Rectal smooth muscle tissue (tissue), 1 donor: ENCODE measurements at regions not wholly inside any gene's neighbourhood (a gene's known extent, or its start where the extent isn't known, plus 50 kb on each side); places are given as distances from the start of the nearest gene placed in this dataset.

Source experiments
- H3K27ac ChIP-seq: one replicate; pipeline ENCODE4 v1.7.0; 2013; ENCODE audit warnings: low read depth, low read length, inconsistent platforms
- H3K27me3 ChIP-seq: one replicate; pipeline ENCODE4 v1.7.0; 2013; ENCODE audit warnings: low read length; ENCODE audit not compliant: control insufficient read depth, insufficient read depth
- H3K36me3 ChIP-seq: one replicate; pipeline ENCODE4 v1.7.0; 2013; ENCODE audit warnings: low read length; ENCODE audit not compliant: control insufficient read depth, insufficient read depth
- H3K4me1 ChIP-seq: one replicate; pipeline ENCODE4 v1.7.0; 2013; ENCODE audit warnings: low read length; ENCODE audit not compliant: control insufficient read depth, insufficient read depth
- H3K4me3 ChIP-seq: one replicate; pipeline ENCODE4 v1.7.0; 2013; ENCODE audit warnings: low read length
- H3K9ac ChIP-seq: one replicate; pipeline ENCODE4 v1.7.0; 2013; ENCODE audit warnings: low read length

DNA sequence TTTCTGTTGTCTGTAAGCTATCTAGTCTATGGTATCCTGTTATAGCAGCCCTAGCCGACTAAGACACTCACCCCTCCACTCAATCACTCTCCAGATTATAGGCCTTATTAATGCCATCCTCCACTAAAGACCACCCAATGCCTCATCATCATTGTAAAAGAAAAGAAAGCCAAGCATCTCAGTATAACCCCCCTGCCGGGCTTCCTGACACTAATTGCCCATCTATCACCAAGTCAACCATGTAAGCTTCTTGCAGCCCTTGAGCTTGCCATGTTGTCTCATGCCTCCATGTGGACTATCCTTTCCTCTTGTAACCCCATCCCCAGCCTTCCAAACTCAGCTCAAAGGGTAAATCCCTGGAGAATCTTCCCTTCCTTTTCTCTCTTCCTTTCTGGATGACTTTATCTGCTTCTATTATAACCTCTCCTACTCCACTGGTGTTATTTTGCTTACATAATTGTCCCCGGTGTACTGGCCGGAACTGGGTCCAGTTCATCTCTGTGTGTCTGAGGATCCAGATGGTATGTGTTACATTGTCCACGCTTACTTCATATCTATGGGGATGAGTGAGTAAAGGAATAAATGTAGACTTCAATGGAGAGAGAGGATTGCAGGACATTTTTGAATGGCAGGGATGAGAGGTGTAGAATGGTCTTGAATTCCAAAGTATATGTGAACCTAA, 202.9 kb upstream of the SOX4 start:
- Histone ChIP-seq H3K4me3 (no peak overlapping the region), H3K27me3 (no peaks in the 10 kb centered on the region), H3K36me3 (no peaks in the 10 kb centered on the region), H3K4me1 (no peaks in the 10 kb centered on the region), H3K9ac (no peak overlapping the region), H3K27ac (no peak overlapping the region)

DNA sequence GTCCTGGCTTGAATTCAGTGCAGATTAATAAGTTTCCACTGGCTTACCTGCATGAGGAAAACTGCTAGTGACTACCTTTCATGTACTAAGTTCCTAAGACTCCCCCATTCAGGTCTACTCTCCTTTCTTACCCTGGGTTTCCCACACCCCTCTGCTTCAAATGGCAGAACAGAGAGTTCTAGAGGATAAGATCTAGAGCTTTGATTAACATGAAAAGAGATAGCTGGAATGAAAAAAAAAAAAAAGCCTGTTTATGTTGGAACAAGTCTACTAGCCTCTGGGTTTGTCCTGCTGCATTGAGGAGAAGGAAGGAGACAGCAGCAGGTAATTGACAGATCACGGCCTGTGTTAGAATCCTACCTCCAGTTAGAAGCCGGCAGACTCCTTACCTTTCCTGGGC, 201.4 kb upstream of the SOX4 start:
- Histone ChIP-seq H3K4me3 (no peak overlapping the region), H3K36me3 (no peaks in the 10 kb centered on the region), H3K27me3 (no peaks in the 10 kb centered on the region), H3K9ac (no peak overlapping the region), H3K4me1 (no peaks in the 10 kb centered on the region), H3K27ac (no peak overlapping the region)

DNA sequence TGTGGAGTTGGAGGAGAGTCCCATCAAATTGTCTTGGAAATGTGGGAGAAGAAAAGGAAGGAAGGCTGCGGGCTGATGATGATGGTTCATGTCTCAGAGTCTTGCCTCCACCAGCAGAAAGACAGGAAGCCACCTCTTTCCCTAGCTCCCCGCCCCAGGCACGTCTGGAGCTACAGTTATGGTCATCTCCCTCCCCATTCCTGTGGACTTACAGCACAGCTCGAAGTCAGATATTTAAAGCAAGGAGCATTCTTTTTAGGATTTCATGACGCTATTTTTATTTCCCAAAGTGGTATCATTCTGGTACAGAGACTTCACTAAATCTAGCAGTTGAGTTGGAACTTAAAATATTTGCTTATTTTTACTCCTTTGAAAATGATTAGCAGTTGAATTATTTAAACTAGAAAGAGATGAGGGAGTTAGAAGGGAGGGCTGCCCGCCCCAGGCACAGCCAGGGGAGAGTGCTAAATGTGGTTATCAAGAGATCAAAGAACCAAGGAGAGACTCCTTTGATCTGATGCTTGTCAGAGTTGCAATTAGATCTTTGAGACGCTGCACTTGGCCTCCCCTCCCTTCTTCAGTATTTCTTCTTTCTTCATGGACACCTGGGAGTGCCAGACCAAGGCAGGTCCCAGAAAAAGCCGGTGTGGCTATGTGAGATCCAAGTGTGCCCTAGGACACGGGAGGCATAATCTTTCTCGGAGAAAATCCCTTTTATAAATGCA, 199.9 kb upstream of the SOX4 start:
- Histone ChIP-seq H3K36me3 (no peaks in the 10 kb centered on the region), H3K27ac (no peak overlapping the region), H3K27me3 (no peaks in the 10 kb centered on the region), H3K4me1 (no peaks in the 10 kb centered on the region), H3K9ac (no peak overlapping the region), H3K4me3 (no peak overlapping the region)

DNA sequence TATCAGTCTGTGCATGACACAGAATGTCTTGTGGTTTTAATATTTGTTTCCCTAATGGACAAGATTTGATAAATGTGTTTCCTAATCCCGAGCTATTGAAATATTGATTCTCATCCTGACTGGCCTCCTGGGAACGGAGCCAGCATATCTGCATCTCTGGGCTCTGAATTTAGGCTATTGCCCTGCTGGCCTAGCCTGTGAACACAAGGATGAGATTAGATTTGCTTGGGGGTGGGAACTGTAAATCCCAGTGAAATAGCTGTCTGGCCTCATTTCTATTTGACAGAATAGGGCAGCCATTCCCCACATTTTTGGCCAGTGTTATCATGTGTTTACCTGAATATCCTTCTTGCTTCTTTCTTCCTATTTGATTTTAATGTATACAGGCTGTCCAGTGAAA, 198.4 kb upstream of the SOX4 start:
- H3K27ac ChIP-seq = no peak overlapping the region
- H3K27me3 ChIP-seq = no peaks in the 10 kb centered on the region
- no peaks in the 10 kb centered on the region for H3K36me3 ChIP-seq
- H3K9ac ChIP-seq = no peak overlapping the region
- H3K4me3 ChIP-seq = no peak overlapping the region
- H3K4me1 ChIP-seq = no peaks in the 10 kb centered on the region

DNA sequence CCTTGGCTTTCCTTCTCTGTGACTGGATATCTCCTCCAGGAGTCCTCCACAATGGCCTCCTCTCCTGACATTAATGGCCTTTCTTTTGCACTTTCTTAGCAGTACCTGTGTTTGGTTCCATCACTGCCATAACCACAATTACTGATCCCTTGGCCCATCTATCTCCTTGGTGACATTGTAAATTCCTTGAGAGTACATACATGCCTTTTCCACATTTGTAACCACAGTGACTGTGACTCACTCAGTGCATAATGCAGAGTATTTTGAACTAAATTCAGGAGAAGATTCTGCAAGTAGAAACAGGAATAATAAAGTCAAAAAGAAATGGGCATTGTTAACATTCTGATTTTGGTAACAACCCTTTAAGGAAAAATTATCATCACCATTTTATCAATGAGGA, 197.2 kb upstream of the SOX4 start:
- Histone ChIP-seq H3K4me3 (no peak overlapping the region), H3K27me3 (no peaks in the 10 kb centered on the region), H3K9ac (no peak overlapping the region), H3K27ac (no peak overlapping the region), H3K4me1 (no peaks in the 10 kb centered on the region), H3K36me3 (no peaks in the 10 kb centered on the region)

DNA sequence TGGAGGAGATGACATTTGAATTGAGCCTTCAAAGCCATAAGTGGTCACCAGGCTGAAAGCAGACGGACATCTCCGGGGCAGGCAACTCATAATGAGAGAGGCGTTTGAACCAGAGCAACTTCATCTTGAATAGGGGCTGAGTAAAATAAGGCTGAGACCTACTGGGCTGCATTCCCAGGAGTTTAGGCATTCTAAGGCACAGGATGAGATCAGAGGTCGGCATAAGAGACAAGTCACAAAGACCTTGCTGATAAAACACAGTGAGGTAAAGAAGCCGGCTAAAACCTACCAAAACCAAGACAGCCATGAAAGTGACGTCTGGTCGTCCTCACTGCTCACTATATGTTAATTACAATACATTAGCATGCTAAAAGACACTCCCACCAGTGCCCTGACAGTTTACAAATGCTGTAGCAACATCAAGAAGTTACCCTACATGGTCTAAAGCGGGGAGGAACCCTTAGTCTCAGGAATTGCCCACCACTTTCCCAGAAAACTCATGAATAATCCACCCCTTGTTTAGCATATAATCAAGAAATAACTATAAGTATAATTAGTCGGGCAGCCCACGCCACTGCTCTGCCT, 194.7 kb upstream of the SOX4 start:
- H3K4me3 ChIP-seq = no peak overlapping the region
- H3K36me3 ChIP-seq = no peaks in the 10 kb centered on the region
- H3K27ac ChIP-seq = no peak overlapping the region
- H3K4me1 ChIP-seq = no peaks in the 10 kb centered on the region
- H3K9ac ChIP-seq = no peak overlapping the region
- H3K27me3 ChIP-seq = no peaks in the 10 kb centered on the region

DNA sequence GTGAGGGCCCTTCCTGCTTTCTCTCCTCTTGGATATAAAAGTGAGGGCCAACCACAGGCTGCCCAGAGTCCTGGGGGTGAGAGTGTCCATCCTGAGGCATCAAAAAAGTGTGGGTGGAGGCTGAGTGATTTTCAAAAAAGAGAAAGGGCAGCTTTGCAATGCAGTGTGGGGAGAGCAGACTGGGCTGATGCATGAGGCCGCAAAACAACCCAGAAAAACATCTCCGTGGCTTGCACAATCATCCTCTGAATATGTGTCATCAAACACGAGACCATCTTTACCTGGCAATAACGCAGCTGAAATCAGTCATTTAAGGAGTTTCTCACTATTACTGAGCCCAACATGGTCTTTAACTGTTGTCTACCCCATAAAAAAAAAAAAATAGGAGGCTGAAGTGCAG, 191.2 kb upstream of the SOX4 start:
- no peak overlapping the region for H3K27ac ChIP-seq
- no peak overlapping the region for H3K4me3 ChIP-seq
- H3K9ac ChIP-seq = no peak overlapping the region
- H3K36me3 ChIP-seq = no peaks in the 10 kb centered on the region
- H3K4me1 ChIP-seq = no peaks in the 10 kb centered on the region
- no peaks in the 10 kb centered on the region for H3K27me3 ChIP-seq

DNA sequence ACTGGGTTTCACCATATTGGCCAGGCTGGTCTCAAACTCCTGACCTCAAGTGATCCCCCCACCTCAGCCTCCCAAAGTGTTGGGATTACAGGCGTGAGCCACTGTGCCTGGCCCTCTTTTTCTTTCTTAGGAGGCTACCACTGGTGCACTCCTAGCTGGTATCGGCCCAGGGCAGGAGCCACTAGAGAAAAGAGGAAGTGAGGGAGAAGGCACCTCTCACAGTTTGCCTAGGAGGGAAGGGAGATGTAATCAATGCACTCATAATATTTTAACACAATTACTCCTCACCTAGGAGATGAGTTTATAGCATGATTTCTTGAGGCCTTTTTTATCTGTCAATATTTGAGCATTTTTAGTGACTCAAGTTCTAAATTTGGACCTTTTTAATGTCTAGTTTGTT, 189.0 kb upstream of the SOX4 start:
- H3K27me3 ChIP-seq = no peaks in the 10 kb centered on the region
- H3K36me3 ChIP-seq = no peaks in the 10 kb centered on the region
- no peak overlapping the region for H3K4me3 ChIP-seq
- no peak overlapping the region for H3K27ac ChIP-seq
- H3K4me1 ChIP-seq = no peaks in the 10 kb centered on the region
- no peak overlapping the region for H3K9ac ChIP-seq

DNA sequence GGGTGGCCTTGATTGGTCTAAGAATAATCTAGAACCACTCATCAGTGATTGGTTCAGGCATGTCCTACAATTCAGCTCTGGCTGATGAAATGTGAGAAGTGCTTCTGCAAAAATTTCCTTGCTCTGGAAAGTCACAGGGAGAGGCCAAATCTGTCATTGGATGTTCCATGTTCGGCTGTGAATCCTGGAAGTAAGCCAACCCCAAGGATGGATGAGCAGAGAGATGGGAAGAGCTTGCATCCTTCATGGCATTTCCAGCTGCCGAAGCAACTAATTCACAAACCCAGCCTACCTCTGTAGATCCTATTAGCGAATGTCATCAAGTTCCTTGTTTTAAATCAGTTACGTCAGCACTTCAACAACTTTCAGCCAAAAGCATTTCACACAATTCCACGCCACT, 187.2 kb upstream of the SOX4 start:
- no peaks in the 10 kb centered on the region for H3K27me3 ChIP-seq
- H3K4me3 ChIP-seq = no peak overlapping the region
- H3K36me3 ChIP-seq = no peaks in the 10 kb centered on the region
- no peaks in the 10 kb centered on the region for H3K4me1 ChIP-seq
- H3K9ac ChIP-seq = no peak overlapping the region
- H3K27ac ChIP-seq = no peak overlapping the region

DNA sequence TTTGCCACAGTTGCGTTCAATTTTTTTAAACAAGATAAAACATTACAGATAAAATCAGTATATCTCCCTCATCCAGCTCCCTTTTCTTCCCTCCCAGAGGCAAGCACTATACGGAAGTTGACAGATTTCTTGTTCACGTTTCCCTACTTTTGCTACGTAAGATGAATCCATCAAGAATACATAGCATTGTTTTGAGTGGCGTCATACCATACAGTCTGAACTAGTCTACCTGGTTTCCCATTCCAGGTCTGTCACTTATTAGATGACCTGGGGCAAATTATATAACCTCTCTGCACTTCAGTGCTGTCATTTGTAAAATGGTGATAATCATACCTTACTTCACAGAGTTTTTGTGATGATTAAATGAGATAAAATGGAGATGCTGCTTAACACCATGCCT, 184.3 kb upstream of the SOX4 start:
- Histone ChIP-seq H3K27me3 (no peaks in the 10 kb centered on the region), H3K4me3 (no peak overlapping the region), H3K36me3 (no peaks in the 10 kb centered on the region), H3K27ac (no peak overlapping the region), H3K9ac (no peak overlapping the region), H3K4me1 (no peaks in the 10 kb centered on the region)

DNA sequence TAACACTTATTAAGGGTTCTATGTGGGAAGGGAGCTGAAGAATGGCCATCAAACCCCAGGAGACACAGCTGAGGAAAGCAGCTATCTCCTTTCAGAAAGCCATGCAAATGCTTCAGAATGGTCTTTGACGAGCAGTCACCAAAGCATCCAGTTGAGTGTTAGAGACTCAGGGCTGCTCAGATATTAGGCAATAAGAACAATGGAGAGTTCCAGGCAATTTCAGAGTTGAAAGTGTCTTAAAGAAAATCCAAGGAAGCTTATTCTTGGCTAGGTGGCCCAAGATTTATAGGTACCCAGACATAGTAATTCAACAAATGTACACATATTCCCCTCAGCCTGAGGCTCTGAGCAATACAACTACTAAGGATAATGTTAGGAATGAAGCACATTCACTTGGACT, 180.1 kb upstream of the SOX4 start:
- Histone ChIP-seq H3K27ac (no peak overlapping the region), H3K27me3 (no peaks in the 10 kb centered on the region), H3K4me1 (no peaks in the 10 kb centered on the region)

DNA sequence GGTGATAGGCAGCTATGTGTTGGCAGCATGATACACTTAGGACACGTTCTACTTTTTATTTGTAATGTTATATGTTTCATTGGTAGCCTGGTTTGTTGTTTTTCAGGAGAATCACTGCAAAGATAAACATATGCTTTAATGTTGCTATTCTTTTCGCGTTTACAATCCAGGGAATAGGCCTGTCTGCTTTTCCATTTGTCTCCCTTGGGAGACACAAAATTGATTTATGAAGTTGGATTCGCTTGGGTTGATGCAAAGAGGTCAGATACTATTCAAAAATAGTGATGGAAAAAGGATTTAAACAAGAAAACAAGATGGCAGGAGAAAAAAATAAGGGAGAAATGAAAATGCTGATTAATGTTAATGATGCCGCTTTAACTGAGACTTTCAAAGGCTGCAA, 179.5 kb upstream of the SOX4 start:
- H3K27ac ChIP-seq = no peak overlapping the region

More for the DNA sequence above, 180.1 kb upstream of the SOX4 start:
- H3K4me3 ChIP-seq = no peak overlapping the region
- H3K36me3 ChIP-seq = no peaks in the 10 kb centered on the region
- no peak overlapping the region for H3K9ac ChIP-seq

More for the DNA sequence above, 179.5 kb upstream of the SOX4 start:
- Histone ChIP-seq H3K9ac (no peak overlapping the region), H3K36me3 (no peaks in the 10 kb centered on the region), H3K4me3 (no peak overlapping the region), H3K27me3 (no peaks in the 10 kb centered on the region), H3K4me1 (no peaks in the 10 kb centered on the region)
